ENCODE measurements at regions not wholly inside any gene's neighbourhood (a gene's known extent, or its start where the extent isn't known, plus 50 kb on each side); places are given as distances from the start of the nearest gene placed in this dataset.

DNA sequence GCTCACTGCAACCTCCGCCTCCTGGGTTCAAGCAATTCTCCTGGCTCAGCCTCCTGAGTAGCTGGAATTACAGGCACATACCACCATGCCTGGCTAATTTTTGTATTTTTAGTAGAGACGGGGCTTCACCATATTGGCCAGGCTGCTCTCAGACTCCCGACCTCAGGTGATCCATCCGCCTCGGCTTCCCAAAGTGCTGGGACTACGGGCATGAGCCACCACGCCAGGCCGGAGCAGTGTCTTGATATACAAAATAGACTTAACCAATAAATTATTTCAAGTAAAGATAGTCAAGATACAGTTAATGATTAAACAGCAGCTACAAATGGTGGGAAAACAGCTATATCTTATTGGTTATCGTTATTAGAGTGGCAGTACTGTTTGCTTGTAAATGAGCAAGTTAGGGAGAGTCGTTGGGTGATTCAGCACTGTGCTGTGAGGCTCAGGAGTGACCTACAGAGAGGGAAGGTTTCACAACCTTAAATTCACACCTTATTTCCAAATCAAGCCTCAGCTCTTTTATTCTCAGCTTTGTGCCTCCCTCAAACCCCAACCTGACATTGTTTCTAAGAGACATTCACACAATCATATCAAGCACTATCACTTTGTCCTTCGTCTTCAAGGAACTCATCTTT lies 1128.4 kb upstream of the MAP3K7 start:
- H3K4me3 ChIP-seq (ENCODE audit: low read depth, low read length), result no peak overlapping the region
- TF ChIP-seq, protein P1, sequence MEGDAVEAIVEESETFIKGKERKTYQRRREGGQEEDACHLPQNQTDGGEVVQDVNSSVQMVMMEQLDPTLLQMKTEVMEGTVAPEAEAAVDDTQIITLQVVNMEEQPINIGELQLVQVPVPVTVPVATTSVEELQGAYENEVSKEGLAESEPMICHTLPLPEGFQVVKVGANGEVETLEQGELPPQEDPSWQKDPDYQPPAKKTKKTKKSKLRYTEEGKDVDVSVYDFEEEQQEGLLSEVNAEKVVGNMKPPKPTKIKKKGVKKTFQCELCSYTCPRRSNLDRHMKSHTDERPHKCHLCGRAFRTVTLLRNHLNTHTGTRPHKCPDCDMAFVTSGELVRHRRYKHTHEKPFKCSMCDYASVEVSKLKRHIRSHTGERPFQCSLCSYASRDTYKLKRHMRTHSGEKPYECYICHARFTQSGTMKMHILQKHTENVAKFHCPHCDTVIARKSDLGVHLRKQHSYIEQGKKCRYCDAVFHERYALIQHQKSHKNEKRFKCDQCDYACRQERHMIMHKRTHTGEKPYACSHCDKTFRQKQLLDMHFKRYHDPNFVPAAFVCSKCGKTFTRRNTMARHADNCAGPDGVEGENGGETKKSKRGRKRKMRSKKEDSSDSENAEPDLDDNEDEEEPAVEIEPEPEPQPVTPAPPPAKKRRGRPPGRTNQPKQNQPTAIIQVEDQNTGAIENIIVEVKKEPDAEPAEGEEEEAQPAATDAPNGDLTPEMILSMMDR (IDR thresholded peaks at IDR 0.05; ENCODE audit: borderline replicate concordance, insufficient read depth, low read depth, low read length), result no peak

DNA sequence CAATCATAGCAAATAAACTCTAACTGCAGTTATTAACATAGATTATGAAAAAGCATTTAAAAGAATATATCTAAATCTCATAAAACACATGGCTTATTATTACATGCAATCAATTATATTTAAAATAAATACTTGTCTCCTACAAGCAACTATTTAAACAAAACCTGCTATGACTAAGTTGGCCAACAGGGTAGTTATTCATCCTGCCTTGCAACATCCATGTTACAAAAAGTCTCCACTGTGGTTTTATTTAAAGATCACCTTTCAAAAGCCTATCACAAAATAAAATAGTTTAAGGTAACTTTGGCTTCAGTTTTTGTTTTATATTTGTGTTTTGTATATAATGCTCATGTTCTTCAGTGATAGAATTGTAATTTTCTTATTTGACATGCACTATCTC lies 1127.0 kb upstream of the MAP3K7 start:
- TF ChIP-seq, protein P1 (IDR thresholded peaks at IDR 0.05; ENCODE audit: borderline replicate concordance, insufficient read depth, low read depth, low read length), result no peak
- no peak overlapping the region for H3K4me3 ChIP-seq (ENCODE audit: low read depth, low read length)

DNA sequence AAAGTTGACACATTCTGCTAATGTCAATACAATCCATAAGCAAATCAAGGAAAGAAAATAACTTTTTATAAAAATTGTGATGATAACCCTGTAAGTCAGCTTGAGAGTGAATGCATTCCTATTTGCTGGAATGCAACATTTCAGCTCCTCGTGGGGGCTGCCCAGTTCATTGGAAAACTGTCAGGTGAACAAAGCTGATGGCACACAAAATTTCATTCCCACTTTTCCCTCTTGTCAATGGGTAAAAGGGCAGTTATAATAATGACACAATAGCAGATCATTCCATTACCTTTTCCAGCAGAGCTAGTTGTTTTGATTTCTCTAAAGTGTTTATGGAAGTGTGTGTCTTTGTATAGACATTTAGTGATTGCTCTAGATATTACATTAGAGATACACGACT lies 1124.6 kb upstream of the MAP3K7 start:
- TF ChIP-seq, protein P1 (IDR thresholded peaks at IDR 0.05; ENCODE audit: borderline replicate concordance, insufficient read depth, low read depth, low read length), result no peak
- no peak overlapping the region for H3K4me3 ChIP-seq (ENCODE audit: low read depth, low read length)

DNA sequence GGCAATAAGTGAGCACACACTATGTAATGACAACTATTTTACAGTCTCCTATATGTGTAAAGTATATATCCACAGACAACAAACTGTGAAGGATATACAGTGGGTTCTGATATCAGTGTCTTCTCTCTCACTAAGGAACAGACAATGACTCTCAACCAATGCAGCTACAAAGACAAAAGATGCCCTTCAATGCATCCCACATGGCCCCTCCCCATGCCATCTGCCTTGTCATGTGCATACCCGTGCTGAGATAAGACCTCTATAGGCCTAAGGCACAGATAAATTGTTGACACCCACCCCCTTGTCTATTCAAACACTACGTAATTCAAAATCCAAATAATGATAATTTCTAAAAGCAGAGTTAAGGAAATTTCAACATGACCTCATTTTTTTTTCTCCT lies 1123.5 kb upstream of the MAP3K7 start:
- no peak overlapping the region for H3K4me3 ChIP-seq (ENCODE audit: low read depth, low read length)
- TF ChIP-seq, protein P1 (IDR thresholded peaks at IDR 0.05; ENCODE audit: borderline replicate concordance, insufficient read depth, low read depth, low read length), result no peak

DNA sequence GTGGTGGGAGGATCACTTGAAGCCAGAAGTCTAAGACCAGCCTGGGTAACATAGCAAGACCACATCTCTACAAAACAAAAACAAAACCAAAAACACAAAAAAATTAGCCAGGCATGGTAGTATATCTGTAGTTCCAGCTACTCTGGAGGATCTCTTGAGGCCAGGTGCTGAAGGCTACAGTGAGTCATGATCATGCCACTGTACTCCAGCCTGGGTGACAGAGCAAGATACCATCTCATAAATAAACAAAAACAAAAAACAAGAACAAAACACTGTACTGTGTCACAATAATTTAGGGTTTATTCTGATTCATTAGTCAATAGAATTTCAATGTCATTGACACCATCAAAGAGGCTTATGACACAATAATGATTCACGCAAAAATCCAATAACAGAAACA lies 1121.7 kb upstream of the MAP3K7 start:
- H3K4me3 ChIP-seq (ENCODE audit: low read depth, low read length), result no peak overlapping the region
- TF ChIP-seq, protein P1 (IDR thresholded peaks at IDR 0.05; ENCODE audit: borderline replicate concordance, insufficient read depth, low read depth, low read length), result no peak

DNA sequence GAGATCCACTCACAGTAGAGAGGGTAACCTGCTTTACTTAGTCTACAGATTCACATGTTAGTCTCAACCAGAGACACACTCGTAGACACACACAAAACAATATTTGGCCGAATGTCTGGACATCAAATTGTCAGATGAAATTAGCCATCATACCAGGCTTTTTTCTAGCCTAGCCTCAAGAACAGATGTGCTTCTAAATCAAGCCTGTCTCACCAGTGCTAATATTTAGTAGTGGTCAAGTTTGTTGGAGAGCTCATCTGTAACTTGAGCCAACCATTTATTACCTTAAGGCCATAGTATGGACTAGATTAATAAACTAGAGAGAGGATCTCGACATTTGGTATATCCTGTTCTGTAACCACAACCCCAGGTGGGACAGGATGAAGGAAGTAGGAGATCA lies 1118.8 kb upstream of the MAP3K7 start:
- TF ChIP-seq, protein P1 (IDR thresholded peaks at IDR 0.05; ENCODE audit: borderline replicate concordance, insufficient read depth, low read depth, low read length), result no peak
- no peak overlapping the region for H3K4me3 ChIP-seq (ENCODE audit: low read depth, low read length)

DNA sequence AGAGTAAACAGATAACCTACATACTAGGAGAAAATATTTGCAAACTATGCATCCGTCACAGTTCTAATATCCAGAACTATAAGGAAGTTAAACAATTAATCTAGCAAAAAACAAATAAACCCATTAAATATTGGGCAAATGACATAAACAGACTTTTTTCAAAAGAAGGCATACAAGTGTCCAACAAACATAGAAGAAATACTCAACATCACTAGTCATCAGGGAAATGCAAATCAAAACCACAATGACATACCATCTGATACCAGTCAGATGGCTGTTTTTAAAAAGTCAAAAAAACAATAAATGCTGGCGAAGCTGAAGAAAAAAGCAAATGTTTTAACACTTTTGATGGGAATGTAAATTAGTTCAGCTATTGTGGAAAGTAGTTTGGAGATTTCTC lies 1117.7 kb upstream of the MAP3K7 start:
- TF ChIP-seq, protein P1 (IDR thresholded peaks at IDR 0.05; ENCODE audit: borderline replicate concordance, insufficient read depth, low read depth, low read length), result no peak
- H3K4me3 ChIP-seq (ENCODE audit: low read depth, low read length), result no peak overlapping the region

Data from GM12875 (cell line).